Spinal cord (tissue), 9 donors: ENCODE measurements at regions not wholly inside any gene's neighbourhood (a gene's known extent, or its start where the extent isn't known, plus 50 kb on each side); places are given as distances from the start of the nearest gene placed in this dataset.
"Not testable (repeated sequence)": the region's sequence is repeated elsewhere in the genome, so short reads cannot be mapped to it uniquely, and the experiment has no call there.

Source experiments
- DNase-seq, 6 donors: peaks; one replicate each; pipeline versions ENCODE4 v3.0.0 to v3.0.0-alpha.2; 2013 to 2015; ENCODE audit warnings: low spot score in 6 of 6, low read depth in 4 of 6
- H3K27ac ChIP-seq: one replicate; pipeline ENCODE4 v1.5.1; 2013; ENCODE audit warnings: low read depth, low read length, control low read depth
- H3K27me3 ChIP-seq: one replicate; pipeline ENCODE4 v1.6.1; 2013; ENCODE audit warnings: low read length; ENCODE audit not compliant: control insufficient read depth, insufficient read depth
- H3K36me3 ChIP-seq: one replicate; pipeline ENCODE4 v1.6.1; 2013; ENCODE audit warnings: low read length; ENCODE audit not compliant: control insufficient read depth, insufficient read depth
- H3K4me1 ChIP-seq: one replicate; pipeline ENCODE4 v1.6.1; 2013; ENCODE audit warnings: low read length; ENCODE audit not compliant: control insufficient read depth, insufficient read depth
- H3K4me3 ChIP-seq: one replicate; pipeline ENCODE4 v1.5.1; 2013; ENCODE audit warnings: low read depth, low read length, control low read depth
- H3K9me3 ChIP-seq: one replicate; pipeline ENCODE4 v1.6.1; 2013; ENCODE audit warnings: low read length; ENCODE audit not compliant: control insufficient read depth, insufficient read depth
- WGBS: methylation state at CpG from one replicate; pipeline ENCODE4 v1.1.5; 2013; ENCODE audit warnings: missing lambda C conversion rate; ENCODE audit not compliant: insufficient coverage; 5-methylcytosine and 5-hydroxymethylcytosine counted together
- donor health status: healthy.

DNA sequence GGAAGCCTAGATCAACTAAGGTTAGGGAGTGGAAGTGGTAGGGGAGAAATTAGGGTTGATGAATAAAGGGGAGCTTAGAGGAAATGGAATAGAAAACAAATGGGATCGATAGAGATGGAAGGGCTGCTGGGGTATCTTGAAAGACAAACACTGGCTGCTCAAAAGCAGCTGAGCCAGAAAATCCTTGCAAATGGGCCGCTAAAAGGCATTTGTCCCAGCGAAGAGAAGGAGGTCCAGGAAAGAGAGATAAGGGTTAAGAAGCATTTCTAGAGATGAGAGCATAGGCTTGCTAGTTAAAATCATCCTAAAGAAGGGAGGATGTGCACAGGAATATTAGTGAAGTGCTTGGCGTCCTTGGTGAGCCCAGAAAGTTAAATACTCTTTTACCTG lies 258.0 kb upstream of the CBLB start:
- no peaks in the 10 kb centered on the region for H3K9me3 ChIP-seq
- peaks cover 3% of the 10 kb centered on the region for H3K4me1 ChIP-seq
- WGBS: 78% methylated on average over 3 of the region's 4 CpGs
- no peaks in the 10 kb centered on the region for H3K36me3 ChIP-seq
- no peak for DNase-seq
- H3K4me3 ChIP-seq: no peak overlapping the region
- no peak overlapping the region for H3K27ac ChIP-seq
- H3K27me3 ChIP-seq: no peaks in the 10 kb centered on the region

DNA sequence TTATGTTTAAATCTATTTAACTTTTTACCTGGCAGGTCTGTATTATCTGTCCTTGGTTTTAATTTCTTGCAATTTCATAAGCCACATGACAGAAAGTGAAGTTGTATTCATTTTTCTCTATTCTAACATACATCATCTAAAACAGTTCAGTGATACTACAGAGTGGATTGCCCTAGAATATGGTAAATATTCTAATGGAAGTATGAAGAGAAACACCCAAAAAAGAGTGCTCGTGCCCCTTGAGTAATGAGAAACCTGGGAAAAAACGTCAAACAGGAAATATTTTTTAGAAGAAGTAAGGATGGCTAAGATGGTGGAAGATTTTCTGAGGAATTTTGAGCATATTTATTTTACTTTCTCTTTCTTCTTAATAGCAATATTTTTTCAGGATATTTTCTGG lies 261.1 kb upstream of the CBLB start:
- H3K27me3 ChIP-seq: no peaks in the 10 kb centered on the region
- H3K27ac ChIP-seq: no peak overlapping the region
- WGBS: no CpG with 5 or more reads among the region's 2 CpGs
- no peak for DNase-seq
- no peaks in the 10 kb centered on the region for H3K9me3 ChIP-seq
- H3K4me1 ChIP-seq: peaks cover 3% of the 10 kb centered on the region
- H3K4me3 ChIP-seq: no peak overlapping the region
- H3K36me3 ChIP-seq: no peaks in the 10 kb centered on the region

DNA sequence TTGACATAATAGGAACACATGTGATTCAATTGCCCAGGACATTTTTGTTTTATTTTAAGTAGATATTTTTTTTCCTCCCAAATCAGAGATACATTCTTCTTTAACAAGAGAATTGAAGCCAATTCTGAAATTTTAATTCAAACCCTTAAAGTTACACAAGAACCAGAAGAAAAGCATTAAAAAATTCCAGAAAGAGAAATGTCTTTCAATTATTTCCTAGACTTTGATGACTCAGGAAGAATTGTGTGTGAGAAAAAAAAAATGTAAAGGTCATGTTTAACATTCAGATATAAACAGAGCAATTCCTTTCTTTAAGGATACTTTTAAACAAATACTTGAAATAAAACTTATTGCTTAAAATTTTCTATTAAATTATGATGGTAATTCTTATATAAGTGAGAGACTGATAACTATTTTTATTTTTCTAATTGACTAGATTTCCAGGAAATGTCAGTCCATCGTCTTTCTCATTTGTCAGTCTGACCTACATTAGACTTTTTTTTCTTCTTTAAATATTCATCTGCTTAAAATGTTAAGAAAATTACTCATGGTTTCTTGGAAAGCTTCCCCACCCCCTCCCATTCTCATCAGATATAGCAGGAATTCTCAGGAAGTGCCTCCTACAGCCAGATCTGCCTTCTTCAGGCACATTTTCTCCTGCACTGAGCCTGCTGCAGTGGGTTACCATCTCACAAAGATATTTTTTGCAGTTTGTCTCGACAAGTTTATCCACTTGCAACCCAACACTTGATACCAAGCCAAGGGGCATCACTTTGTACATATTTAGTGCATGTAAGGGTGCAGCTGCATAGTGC lies 261.8 kb upstream of the CBLB start:
- H3K4me3 ChIP-seq: no peak overlapping the region
- WGBS: 20% methylated on average over 1 of the region's 2 CpGs
- no peaks in the 10 kb centered on the region for H3K9me3 ChIP-seq
- DNase-seq: peak in 1 of 6 donors; percentile 36
- peak overlapping the region; percentile 77 for H3K27ac ChIP-seq
- H3K4me1 ChIP-seq: peaks cover 3% of the 10 kb centered on the region
- no peaks in the 10 kb centered on the region for H3K27me3 ChIP-seq
- H3K36me3 ChIP-seq: no peaks in the 10 kb centered on the region

DNA sequence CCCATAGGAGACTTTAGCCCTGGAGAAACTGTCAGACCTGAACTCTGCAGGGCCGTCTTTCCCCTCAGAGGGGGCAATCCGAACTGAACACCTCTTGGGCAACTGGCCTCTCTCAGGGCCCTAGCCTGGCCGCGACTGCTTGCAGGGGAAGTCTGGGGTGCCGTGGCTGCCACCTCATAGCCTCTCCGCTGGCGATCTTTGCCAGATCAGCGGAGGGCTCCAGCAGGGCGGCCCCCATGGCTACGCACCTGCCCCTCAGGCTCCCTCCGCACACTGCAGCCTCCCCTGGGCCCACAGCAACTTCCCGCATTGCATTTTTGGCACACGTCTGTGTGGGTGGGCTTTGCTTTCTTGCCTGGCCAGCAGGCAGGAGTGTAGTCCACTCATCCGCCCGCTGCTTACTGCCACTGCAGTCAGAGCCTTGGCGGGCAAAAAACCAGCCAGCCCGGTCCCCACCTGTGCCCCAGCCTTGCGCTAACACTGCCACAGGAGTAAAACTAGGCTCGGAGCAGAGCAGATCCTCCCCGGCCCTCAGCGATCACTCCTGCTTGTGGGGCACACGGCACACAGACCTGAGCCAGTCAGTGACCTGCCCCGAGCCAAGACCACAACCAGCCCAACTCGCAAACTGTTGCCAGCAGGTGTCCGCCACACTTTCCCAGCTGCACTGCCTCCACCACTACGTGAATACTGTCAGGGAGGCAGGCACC lies 266.8 kb upstream of the CBLB start:
- Histone ChIP-seq H3K4me3 (no peak overlapping the region), H3K36me3 (no peaks in the 10 kb centered on the region), H3K27ac (no peak overlapping the region), H3K4me1 (no peaks in the 10 kb centered on the region), H3K27me3 (no peaks in the 10 kb centered on the region), H3K9me3 (no peaks in the 10 kb centered on the region)
- no peak for DNase-seq
- WGBS: over 99% methylated on average over 26 of the region's 26 CpGs

DNA sequence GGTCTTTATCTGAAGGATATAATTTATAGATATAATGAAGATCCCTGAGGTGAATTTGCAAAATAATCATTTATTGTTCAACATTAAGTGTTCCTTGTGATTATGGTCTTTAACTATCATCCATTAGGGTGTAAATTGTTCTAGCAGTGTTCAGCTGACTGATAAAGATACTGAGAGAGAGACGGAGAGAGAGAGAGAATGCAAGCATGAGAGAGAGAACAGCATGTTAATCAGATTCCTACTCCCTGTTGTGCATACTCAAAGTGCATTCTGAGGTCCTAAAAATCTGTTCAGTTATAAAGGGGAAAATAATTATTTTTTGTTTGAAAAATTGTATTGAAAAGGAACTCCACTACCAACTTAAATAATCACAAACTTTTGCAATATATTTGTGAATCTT lies 271.0 kb upstream of the CBLB start:
- DNase-seq: peak in 1 of 6 donors; percentile 51
- Histone ChIP-seq H3K27me3 (no peaks in the 10 kb centered on the region), H3K36me3 (no peaks in the 10 kb centered on the region), H3K27ac (no peak overlapping the region), H3K4me3 (no peak overlapping the region), H3K4me1 (no peaks in the 10 kb centered on the region), H3K9me3 (no peaks in the 10 kb centered on the region)
- WGBS: no CpG with 5 or more reads among the region's 1 CpG

DNA sequence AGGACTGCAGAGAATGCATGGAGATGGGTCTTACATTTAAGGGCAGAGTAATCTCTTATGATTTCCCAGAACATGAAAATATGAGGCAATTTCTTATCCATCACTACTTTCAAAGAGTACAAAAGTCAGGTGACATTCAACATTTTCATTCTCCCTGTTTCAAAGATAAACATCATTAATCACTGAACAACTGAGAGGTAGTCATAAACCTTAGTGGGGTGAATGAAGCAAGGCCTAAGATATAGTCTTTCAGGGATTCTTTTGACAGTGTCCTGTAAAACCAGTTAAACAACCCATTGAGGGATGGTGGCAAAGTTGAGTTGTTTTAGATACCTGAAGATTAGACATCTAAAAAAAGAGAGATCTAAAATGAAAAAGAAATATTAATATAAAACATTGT lies 271.6 kb upstream of the CBLB start:
- H3K27ac ChIP-seq: no peak overlapping the region

DNA sequence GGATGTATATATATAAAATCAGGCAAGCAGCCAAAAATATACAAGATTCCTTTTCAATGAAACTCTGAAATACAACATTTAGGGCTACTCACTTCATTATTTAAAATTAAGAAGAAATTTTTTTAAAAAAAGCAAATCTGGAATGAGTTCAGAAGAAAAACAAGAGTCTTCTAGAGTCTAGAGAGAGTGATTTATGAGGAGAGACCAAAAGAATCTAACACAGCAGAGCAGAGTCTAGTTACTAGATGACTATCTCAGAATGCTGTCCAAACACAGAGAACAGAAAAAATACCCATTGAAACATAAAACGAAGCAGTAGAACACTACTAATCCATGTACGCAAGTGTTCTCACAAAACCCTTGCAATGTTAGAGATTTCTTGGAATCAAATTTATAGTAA lies 275.2 kb upstream of the CBLB start:
- no peak for DNase-seq
- Histone ChIP-seq H3K27me3 (no peaks in the 10 kb centered on the region), H3K4me3 (no peak overlapping the region), H3K4me1 (no peaks in the 10 kb centered on the region), H3K9me3 (no peaks in the 10 kb centered on the region), H3K36me3 (no peaks in the 10 kb centered on the region), H3K27ac (no peak overlapping the region)
- WGBS: no CpG with 5 or more reads among the region's 2 CpGs

More for the DNA sequence above, 271.6 kb upstream of the CBLB start:
- DNase-seq: no peak
- Histone ChIP-seq H3K4me1 (no peaks in the 10 kb centered on the region), H3K4me3 (no peak overlapping the region), H3K9me3 (no peaks in the 10 kb centered on the region), H3K36me3 (no peaks in the 10 kb centered on the region), H3K27me3 (no peaks in the 10 kb centered on the region)

DNA sequence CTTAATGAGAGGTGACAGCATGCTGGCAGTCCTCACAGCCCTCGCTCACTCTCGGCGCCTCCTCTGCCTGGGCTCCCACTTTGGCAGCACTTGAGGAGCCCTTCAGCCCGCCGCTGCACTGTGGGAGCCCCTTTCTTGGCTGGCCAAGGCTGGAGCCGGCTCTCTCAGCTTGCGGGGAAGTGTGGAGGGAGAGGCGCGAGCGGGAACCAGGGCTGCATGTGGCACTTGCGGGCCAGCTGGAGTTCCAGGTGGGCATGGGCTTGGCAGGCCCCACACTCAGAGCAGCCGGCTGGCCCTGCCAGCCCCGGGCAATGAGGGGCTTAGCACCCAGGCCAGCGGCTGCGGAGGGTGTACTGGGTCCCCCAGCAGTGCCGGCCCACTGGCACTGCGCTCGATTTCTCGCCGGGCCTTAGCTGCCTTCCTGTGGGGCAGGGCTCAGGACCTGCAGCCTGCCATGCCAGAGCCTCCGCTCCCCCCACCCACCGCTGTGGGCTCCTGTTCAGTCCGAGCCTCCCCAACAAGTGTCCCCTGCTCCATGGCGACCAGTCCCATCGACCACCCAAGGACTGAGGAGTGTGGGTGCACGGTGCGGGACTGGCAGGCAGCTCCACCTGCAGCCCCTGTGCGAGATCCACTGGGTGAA lies 279.7 kb upstream of the CBLB start:
- H3K27ac ChIP-seq, H3K36me3 ChIP-seq, DNase-seq, H3K27me3 ChIP-seq, H3K4me3 ChIP-seq, H3K4me1 ChIP-seq, H3K9me3 ChIP-seq: not testable (repeated sequence)
- WGBS: 96% methylated on average over 28 of the region's 28 CpGs

DNA sequence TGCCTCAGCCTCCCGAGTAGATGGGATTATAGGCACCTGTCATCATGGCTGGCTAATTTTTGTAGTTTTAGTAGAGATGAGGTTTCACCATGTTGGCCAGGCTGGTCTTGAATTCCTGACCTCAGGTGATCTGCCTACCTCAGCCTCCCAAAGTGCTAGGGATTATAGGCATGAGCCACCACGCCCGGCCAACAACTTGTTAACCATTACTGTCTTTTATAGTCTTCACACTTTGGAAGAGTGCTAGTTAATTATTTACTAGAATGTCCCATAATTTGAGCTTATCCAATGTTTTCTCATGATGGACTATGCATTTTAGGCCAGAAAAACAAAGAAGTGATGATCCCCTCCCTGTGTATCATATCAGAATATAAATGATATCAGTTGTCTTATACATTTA lies 288.6 kb upstream of the CBLB start:
- Histone ChIP-seq H3K36me3 (no peaks in the 10 kb centered on the region), H3K4me3 (no peak overlapping the region), H3K4me1 (no peaks in the 10 kb centered on the region), H3K27ac (no peak overlapping the region), H3K9me3 (no peaks in the 10 kb centered on the region), H3K27me3 (no peaks in the 10 kb centered on the region)
- WGBS: no CpG with 5 or more reads among the region's 3 CpGs
- DNase-seq: no peak
